ENCODE measurements at regions not wholly inside any gene's neighbourhood (a gene's known extent, or its start where the extent isn't known, plus 50 kb on each side); places are given as distances from the start of the nearest gene placed in this dataset.

GRCh38 chr7:52980129-52980528 lies 55.3 kb upstream of the POM121L12 start:
- no peak for DNase-seq (ENCODE audit: extremely low read depth in 1 of 2, low read depth in 1 of 2)

- no peak for DNase-seq (ENCODE audit: extremely low read depth in 1 of 2, low read depth in 1 of 2)
These were observed 62.3 kb upstream of the POM121L12 start for GRCh38 chr7:52973126-52973525.

- DNase-seq (ENCODE audit: extremely low read depth in 1 of 2, low read depth in 1 of 2): no peak
These were observed 72.9 kb upstream of the POM121L12 start for GRCh38 chr7:52962402-52963076.

GRCh38 chr7:52961084-52961483 lies 74.3 kb upstream of the POM121L12 start:
- no peak for DNase-seq (ENCODE audit: extremely low read depth in 1 of 2, low read depth in 1 of 2)

GRCh38 chr7:52959878-52960660 lies 75.4 kb upstream of the POM121L12 start:
- no peak for DNase-seq (ENCODE audit: extremely low read depth in 1 of 2, low read depth in 1 of 2)

- DNase-seq (ENCODE audit: extremely low read depth in 1 of 2, low read depth in 1 of 2): no peak
These were observed 76.1 kb upstream of the POM121L12 start for GRCh38 chr7:52959336-52959735.

GRCh38 chr7:52958621-52959140 lies 76.8 kb upstream of the POM121L12 start:
- no peak for DNase-seq (ENCODE audit: extremely low read depth in 1 of 2, low read depth in 1 of 2)

- no peak for DNase-seq (ENCODE audit: extremely low read depth in 1 of 2, low read depth in 1 of 2)
These were observed 79.0 kb upstream of the POM121L12 start for GRCh38 chr7:52956379-52956915.

- DNase-seq (ENCODE audit: extremely low read depth in 1 of 2, low read depth in 1 of 2): no peak
These were observed 79.9 kb upstream of the POM121L12 start for GRCh38 chr7:52955522-52955921.

GRCh38 chr7:52944921-52945320 lies 90.5 kb upstream of the POM121L12 start:
- DNase-seq (ENCODE audit: extremely low read depth in 1 of 2, low read depth in 1 of 2): no peak

- no peak for DNase-seq (ENCODE audit: extremely low read depth in 1 of 2, low read depth in 1 of 2)
These were observed 95.0 kb upstream of the POM121L12 start for GRCh38 chr7:52940481-52940880.

- DNase-seq (ENCODE audit: extremely low read depth in 1 of 2, low read depth in 1 of 2): no peak
These were observed 96.8 kb upstream of the POM121L12 start for GRCh38 chr7:52938455-52939133.

- no peak for DNase-seq (ENCODE audit: extremely low read depth in 1 of 2, low read depth in 1 of 2)
These were observed 98.7 kb upstream of the POM121L12 start for GRCh38 chr7:52936750-52937149.

- no peak for DNase-seq (ENCODE audit: extremely low read depth in 1 of 2, low read depth in 1 of 2)
These were observed 106.8 kb upstream of the POM121L12 start for GRCh38 chr7:52928591-52928990.

- no peak for DNase-seq (ENCODE audit: extremely low read depth in 1 of 2, low read depth in 1 of 2)
These were observed 110.1 kb upstream of the POM121L12 start for GRCh38 chr7:52925332-52925731.

GRCh38 chr7:52920977-52921376 lies 114.5 kb upstream of the POM121L12 start:
- no peak for DNase-seq (ENCODE audit: extremely low read depth in 1 of 2, low read depth in 1 of 2)

GRCh38 chr7:52917982-52918578 lies 117.4 kb upstream of the POM121L12 start:
- no peak for DNase-seq (ENCODE audit: extremely low read depth in 1 of 2, low read depth in 1 of 2)

GRCh38 chr7:52911795-52912194 lies 123.6 kb upstream of the POM121L12 start:
- DNase-seq (ENCODE audit: extremely low read depth in 1 of 2, low read depth in 1 of 2): no peak

GRCh38 chr7:52911326-52911725 lies 124.1 kb upstream of the POM121L12 start:
- DNase-seq (ENCODE audit: extremely low read depth in 1 of 2, low read depth in 1 of 2): no peak

- no peak for DNase-seq (ENCODE audit: extremely low read depth in 1 of 2, low read depth in 1 of 2)
These were observed 125.5 kb upstream of the POM121L12 start for GRCh38 chr7:52909935-52910334.

- no peak for DNase-seq (ENCODE audit: extremely low read depth in 1 of 2, low read depth in 1 of 2)
These were observed 126.3 kb upstream of the POM121L12 start for GRCh38 chr7:52909131-52909530.
